Gastrocnemius medialis (tissue), 4 donors: ENCODE measurements at regions not wholly inside any gene's neighbourhood (a gene's known extent, or its start where the extent isn't known, plus 50 kb on each side); places are given as distances from the start of the nearest gene placed in this dataset.

Experiments used
- ATAC-seq, 2 donors: fragments of 150-250 bp; one replicate each; pipeline ENCODE4 v1.9.1; 2016
- DNase-seq, 2 donors: peaks; one replicate each; pipeline ENCODE4 v3.0.0-alpha.2; 2019
- H3K27ac ChIP-seq, 4 donors: fragments of 200-600 bp; sonication (generic); 1 replicate in 1 of 4; 2 replicates in 3 of 4; pipeline ENCODE4 v1.5.1; 2016 to 2018; ENCODE audit warnings: mild to moderate bottlenecking in 2 of 4, moderate library complexity in 1 of 4
- H3K27me3 ChIP-seq, 3 donors: fragments of 200-600 bp; sonication (generic) in 2 of 3; 1 replicate in 1 of 3; 2 replicates in 2 of 3; pipeline versions ENCODE4 v1.5.1 to v1.6.0; 2016 to 2019; ENCODE audit warnings: mild to moderate bottlenecking in 1 of 3, moderate library complexity in 1 of 3
- H3K36me3 ChIP-seq, 2 donors: fragments of 200-600 bp; sonication (generic) in 1 of 2; one replicate each; pipeline ENCODE4 v1.5.1; 2017 to 2018
- H3K4me1 ChIP-seq, 2 donors: fragments of 200-600 bp; sonication (generic) in 1 of 2; one replicate each; pipeline ENCODE4 v1.5.1; 2016 to 2017; ENCODE audit warnings: mild to moderate bottlenecking in 2 of 2
- H3K4me3 ChIP-seq, 4 donors: fragments of 200-600 bp; sonication (generic) in 3 of 4; 1 replicate in 1 of 4; 2 replicates in 3 of 4; pipeline ENCODE4 v1.5.1; 2016 to 2019; ENCODE audit warnings: mild to moderate bottlenecking in 2 of 4
- H3K9me3 ChIP-seq, 3 donors: fragments of 200-600 bp; sonication (generic) in 2 of 3; 1 replicate in 1 of 3; 2 replicates in 2 of 3; pipeline ENCODE4 v1.5.1; 2016 to 2019
- CTCF ChIP-seq, 5 experiments: fragments of 450-650 bp in 3 of 5; fragments of 200-600 bp in 2 of 5; sonication (generic) in 2 of 5; IDR thresholded peaks in 4 of 5; conservative IDR thresholded peaks in 1 of 5; 1 replicate in 4 of 5; 2 replicates in 1 of 5; pipeline ENCODE4 v1.5.1; 2016 to 2019; ENCODE audit warnings: antibody characterized with exemption in 5 of 5, mild to moderate bottlenecking in 3 of 5, moderate library complexity in 3 of 5
- POLR2A ChIP-seq, 2 donors: fragments of 450-650 bp; IDR thresholded peaks; one replicate each; pipeline ENCODE4 v1.6.1; 2017; ENCODE audit warnings: antibody characterized with exemption in 2 of 2, mild to moderate bottlenecking in 2 of 2, moderate library complexity in 2 of 2
- in situ Hi-C, 4 donors: fragments of 200-750 bp; cut with MboI; loops; one replicate each; pipeline versions ENCODE4 v1.15.0 to v1.8.0; 2017; ENCODE audit warnings: low sequenced_read_pairs in 4 of 4
- intact Hi-C: fragments of 100-400 bp; cut with DNase I; formaldehyde crosslinking; loops from one replicate; pipeline ENCODE4 v1.15.1; 2023; ENCODE audit warnings: low total_unique reads

GRCh38 chr11:122434786-122435185 is 220.7 kb upstream of the UBASH3B start:
- no peaks in the 10 kb centered on the region for H3K27me3 ChIP-seq
- H3K4me1 ChIP-seq: peaks cover 18 to 21% of the 10 kb centered on the region in 2 donors
- TF ChIP-seq CTCF (IDR thresholded peaks at IDR 0.05 in 4 of 5, conservative IDR thresholded peaks at IDR 0.05 in 1 of 5) (no peak), POLR2A (IDR thresholded peaks at IDR 0.05) (no peak)
- DNase-seq (no peak), ATAC-seq (no peak)
- peak overlapping the region in 1 of 4 donors; percentile 70 for H3K27ac ChIP-seq
- H3K36me3 ChIP-seq: no peaks in the 10 kb centered on the region
- no peak overlapping the region for H3K4me3 ChIP-seq
- no peaks in the 10 kb centered on the region for H3K9me3 ChIP-seq
- in situ Hi-C loops: no loop called here
- intact Hi-C loops: no loop called here

DNA sequence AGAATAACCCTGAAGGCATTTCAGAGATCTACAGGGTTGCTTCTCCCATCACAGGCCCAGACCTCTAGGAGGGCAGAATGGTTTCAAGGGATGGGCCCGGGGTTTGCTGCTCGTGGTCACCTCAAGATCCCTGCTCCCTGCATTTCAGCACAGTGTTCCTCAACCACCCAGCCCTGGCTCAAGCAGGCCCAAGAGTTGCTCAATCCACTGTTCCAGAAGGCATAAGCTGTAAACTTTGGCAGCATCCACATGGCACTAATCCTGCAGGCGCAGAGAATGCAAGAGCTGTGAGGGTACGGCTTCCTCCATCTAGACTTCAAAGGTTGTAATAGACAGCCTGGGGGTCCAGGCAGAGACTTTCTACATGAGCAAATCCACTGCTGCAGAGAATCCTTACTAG is 225.0 kb upstream of the UBASH3B start:
- in situ Hi-C loops (no loop called here), intact Hi-C loops (no loop called here)
- H3K27ac ChIP-seq: no peak overlapping the region
- peak; percentile 63 to 83 for ATAC-seq
- no peaks in the 10 kb centered on the region for H3K9me3 ChIP-seq
- peak in 1 of 2 donors; percentile 33 for DNase-seq
- no peak overlapping the region for H3K4me3 ChIP-seq
- H3K4me1 ChIP-seq: peaks cover 7 to 9% of the 10 kb centered on the region in 2 donors
- no peak for TF ChIP-seq CTCF (IDR thresholded peaks at IDR 0.05 in 4 of 5, conservative IDR thresholded peaks at IDR 0.05 in 1 of 5)
- no peak for TF ChIP-seq POLR2A (IDR thresholded peaks at IDR 0.05)
- H3K36me3 ChIP-seq: no peaks in the 10 kb centered on the region
- no peaks in the 10 kb centered on the region for H3K27me3 ChIP-seq

GRCh38 chr11:122426073-122426472 is 229.4 kb upstream of the UBASH3B start:
- Histone ChIP-seq H3K27ac (no peak overlapping the region), H3K27me3 (no peaks in the 10 kb centered on the region), H3K4me1 (no peaks in the 10 kb centered on the region), H3K36me3 (no peaks in the 10 kb centered on the region), H3K9me3 (no peaks in the 10 kb centered on the region), H3K4me3 (no peak overlapping the region)
- intact Hi-C loops (no loop called here), in situ Hi-C loops (no loop called here)
- ATAC-seq: no peak
- DNase-seq: no peak
- TF ChIP-seq POLR2A (IDR thresholded peaks at IDR 0.05) (no peak), CTCF (IDR thresholded peaks at IDR 0.05 in 4 of 5, conservative IDR thresholded peaks at IDR 0.05 in 1 of 5) (no peak)

- no peak for DNase-seq
- H3K4me3 ChIP-seq: no peak overlapping the region
- in situ Hi-C loops: no loop called here
These were observed 230.9 kb upstream of the UBASH3B start for GRCh38 chr11:122424636-122425035.

More at GRCh38 chr11:122424636-122425035, 230.9 kb upstream of the UBASH3B start:
- Histone ChIP-seq H3K27me3 (no peaks in the 10 kb centered on the region), H3K9me3 (no peaks in the 10 kb centered on the region), H3K4me1 (no peaks in the 10 kb centered on the region), H3K27ac (no peak overlapping the region), H3K36me3 (no peaks in the 10 kb centered on the region)
- no peak for TF ChIP-seq POLR2A (IDR thresholded peaks at IDR 0.05)
- no peak for TF ChIP-seq CTCF (IDR thresholded peaks at IDR 0.05 in 4 of 5, conservative IDR thresholded peaks at IDR 0.05 in 1 of 5)
- ATAC-seq: no peak
- intact Hi-C loops: no loop called here
